HG03442 (cell line): ENCODE measurements at regions not wholly inside any gene's neighbourhood (a gene's known extent, or its start where the extent isn't known, plus 50 kb on each side); places are given as distances from the start of the nearest gene placed in this dataset.

ENCODE experiments used
- ATAC-seq: cut with Tn5 transposase; IDR thresholded peaks from one replicate; pipeline ENCODE4 v1.9.1; 2021; ENCODE audit warnings: mild to moderate bottlenecking, moderate library complexity; ENCODE audit not compliant: unreplicated experiment

- no peak for ATAC-seq
These were observed 379.4 kb downstream of the SPATA31D1 start for GRCh38 chr9:82367929-82368328.

DNA sequence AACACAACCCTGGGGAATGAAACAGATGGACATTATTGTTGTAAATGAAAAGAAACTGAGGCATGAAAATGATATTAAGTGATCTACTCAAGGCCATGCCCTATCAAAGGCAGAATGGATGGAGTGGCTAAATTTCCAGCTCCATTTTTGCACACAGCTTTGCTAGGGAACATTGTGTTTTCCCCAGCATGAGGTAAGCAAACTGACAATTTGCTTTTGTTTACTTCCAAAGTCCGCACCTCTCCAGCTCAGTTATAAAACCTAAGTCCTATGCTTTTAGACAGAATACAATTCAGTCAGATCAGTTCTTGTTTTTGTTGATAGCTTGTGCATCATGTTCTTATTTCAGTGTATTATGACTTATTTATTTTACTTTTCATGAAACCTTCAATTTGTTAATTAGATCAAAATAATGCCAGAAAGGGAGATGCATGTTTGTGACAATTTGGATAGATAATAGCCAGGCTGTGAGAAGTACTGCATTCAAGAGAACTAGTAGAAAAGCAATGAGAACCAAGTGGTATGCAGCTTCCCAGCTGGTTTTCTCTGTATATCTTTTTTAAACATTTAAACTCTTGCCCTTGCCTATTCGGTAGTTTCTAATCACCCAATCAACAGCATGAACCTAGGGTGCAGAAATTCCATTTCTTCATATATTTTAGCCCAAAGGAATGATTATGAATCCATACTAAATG is 380.8 kb downstream of the SPATA31D1 start:
- no peak for ATAC-seq

DNA sequence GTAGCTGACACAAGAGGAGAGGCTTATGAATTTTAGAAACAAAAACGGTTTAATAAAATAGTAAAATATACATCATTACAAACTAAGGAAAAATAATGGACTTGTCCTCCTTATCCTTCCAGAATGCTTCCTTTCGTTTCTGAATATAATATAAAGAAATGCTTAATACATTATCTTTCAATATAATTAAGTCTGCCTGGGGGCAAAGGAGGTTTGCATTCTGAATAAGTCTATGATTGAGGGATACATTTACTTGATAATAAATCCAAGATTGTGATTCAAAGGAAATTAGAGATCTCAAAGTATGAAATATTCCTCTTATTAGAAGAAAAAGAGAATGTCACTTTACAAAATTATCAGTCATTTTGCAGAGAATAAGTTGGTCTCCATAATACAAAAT is 386.5 kb downstream of the SPATA31D1 start:
- ATAC-seq = no peak

DNA sequence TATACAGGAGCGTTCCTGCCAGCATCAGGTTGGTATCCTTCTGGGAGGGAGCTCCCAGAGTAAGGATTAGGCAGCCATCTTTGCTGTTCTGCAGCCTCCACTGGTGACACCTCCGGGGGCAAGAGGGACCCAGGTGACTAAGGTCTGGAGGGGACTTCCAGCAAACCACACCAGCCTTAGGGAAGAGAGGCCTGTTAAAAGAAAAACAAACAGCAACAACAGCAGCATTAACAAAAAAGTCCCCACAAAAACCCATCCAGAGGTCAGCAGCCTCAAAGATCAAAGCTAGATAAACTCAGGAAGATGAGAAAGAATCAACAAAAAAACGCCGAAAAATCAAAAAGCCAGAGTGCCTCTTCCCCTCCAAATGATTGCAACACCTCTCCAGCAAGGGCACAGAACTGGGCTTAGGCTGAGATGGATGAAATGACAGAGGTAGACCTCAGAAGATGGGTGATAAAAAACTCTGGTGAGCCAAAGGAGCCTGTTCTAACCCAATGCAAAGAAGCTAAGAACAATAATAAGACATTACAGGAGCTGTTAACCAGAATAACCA is 388.2 kb downstream of the SPATA31D1 start:
- ATAC-seq = no peak

DNA sequence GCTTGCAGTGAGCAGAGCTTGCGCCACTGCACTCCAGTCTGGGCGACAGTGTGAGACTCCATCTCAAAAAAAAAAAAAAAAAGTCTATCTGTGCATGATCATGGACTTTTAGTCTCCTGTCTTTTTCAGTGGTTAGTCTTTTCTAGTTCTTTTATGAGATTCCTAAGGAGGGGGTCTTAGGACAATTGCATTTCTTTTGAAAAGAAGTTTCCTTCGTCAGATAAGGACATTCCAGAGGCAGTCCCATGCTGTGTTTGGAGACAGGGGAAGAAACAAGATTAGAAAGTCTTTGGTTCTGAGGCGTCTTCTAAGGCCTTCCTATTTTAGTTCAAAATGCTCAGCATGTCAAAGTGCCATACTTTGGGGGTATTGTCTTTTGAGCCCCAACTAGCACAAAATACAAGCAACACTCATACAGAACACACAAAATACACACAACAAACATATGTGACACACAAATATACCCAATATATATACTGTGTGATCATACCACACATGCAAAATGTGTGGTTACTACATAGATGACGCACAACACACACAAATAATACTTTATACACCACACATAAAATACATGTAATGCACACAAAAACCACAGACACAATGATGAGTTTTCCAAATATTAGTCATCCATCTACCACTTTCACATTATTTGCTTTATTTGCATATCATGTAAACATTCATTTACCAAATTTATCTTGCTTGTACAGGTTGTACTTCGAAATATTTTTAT is 394.5 kb downstream of the SPATA31D1 start:
- no peak for ATAC-seq

DNA sequence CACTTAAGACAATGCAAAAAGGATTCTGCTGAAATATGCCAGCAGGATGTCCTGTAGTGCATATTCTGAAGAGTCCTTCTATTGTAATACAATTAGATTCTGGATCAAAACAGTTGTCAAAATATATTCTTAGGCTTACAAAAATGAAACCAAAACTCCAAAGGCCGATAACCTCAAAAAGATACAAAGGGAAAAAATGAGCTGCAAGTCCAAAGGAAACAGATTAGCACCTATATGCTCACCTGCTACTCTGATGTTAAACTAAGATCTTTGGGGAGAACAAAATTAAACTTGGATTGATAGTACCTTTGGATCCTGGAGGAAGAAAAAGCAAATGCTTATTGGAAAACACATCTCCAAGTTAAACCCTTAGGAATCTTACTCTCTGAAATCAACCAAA is 397.1 kb downstream of the SPATA31D1 start:
- ATAC-seq = no peak

DNA sequence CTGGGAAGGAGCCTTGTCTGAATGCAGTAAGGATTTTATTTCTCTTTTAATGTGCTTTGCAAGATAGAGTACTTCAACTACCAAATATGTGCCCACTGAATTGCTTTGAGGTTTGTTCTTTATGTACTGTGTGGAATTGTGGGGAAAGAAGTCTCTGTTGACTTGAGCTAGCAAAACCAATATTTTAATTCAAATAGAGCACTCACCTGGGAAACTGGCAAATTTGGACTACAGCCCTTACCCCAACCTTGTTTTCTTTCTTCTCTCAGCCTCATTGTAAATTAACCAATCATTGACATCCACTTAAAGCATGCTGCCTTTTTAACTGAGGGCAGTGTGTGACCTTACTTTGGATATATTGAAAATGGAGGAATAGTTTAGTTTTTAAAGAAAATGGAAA is 409.0 kb downstream of the SPATA31D1 start:
- ATAC-seq = no peak

- ATAC-seq = no peak
These were observed 415.8 kb downstream of the SPATA31D1 start for GRCh38 chr9:82404196-82404870.

GRCh38 chr9:82404881-82405280 is 416.3 kb downstream of the SPATA31D1 start:
- ATAC-seq = no peak

DNA sequence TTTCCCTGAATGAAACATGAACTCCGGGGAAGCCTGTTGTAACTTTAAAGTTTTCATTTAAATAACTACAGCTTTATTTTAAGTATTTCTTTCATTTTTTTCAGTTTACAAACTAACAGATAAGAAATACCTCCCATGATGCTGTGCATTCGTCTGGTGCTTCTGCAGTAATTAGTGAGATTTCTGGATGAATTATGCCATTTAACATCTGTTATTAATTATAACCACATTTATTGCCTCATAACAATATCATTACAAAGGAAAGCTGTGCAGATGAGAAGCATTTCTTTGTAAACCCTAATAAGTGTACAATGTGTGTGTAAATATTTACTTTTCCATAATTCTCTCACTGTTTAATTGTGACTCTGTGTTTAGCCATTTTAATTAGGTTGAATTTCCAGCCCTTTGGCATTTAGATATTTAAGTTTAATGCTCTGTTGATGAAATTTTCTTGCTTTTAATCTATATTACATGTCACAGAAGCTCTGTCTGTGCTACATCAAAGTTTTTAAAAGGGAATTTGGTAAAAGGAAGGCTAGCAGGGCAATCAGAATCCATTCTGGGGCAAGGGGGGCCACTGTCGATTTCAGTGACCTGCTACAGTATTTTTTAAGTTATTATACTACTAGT is 418.0 kb downstream of the SPATA31D1 start:
- no peak for ATAC-seq

GRCh38 chr9:82410306-82410705 is 421.7 kb downstream of the SPATA31D1 start:
- ATAC-seq = peak; percentile 98

- ATAC-seq = peak; percentile 12
These were observed 422.3 kb downstream of the SPATA31D1 start for GRCh38 chr9:82410866-82411265.

GRCh38 chr9:82412586-82413305 is 424.2 kb downstream of the SPATA31D1 start:
- no peak for ATAC-seq

DNA sequence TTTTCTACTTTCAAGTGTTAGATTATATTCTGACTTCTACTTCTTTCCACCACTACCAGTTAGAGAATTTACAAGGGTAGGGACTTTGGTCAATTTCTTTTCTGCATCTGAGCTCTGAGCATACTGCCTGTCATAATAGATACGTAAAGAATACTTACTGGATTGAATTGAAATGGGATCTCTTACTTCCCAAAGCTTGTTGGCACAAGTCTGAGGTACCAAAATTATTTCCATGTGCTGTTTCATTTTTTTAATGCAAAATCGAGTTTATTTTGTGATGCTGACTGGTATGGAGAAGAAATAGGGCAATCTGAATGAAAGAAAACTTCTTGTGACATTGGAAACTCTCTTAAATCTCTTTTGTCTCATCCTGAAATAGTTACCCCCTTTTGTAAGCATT is 428.9 kb downstream of the SPATA31D1 start:
- ATAC-seq = no peak

GRCh38 chr9:82418334-82418733 is 429.8 kb downstream of the SPATA31D1 start:
- ATAC-seq = no peak

- ATAC-seq = no peak
These were observed 431.3 kb downstream of the SPATA31D1 start for GRCh38 chr9:82419696-82420486.

DNA sequence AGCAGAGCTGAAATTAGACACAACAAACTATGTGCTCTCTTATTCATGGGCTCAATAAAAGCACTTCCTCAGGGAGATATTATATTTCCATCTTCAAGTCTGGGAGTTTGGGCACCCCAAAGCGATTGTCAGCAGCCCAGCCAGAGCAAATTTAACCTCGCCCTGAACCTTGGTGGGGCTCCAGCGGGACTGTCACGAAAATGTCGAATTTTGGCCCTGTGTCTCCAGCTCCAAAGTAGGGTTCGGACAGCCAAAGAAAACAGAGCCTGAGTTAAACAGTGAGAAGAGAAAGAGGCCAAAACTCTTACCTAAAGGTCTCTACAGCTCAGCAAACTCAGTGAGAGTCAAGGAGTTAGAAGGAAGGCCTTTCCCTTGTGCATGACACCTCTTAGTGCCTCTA is 432.9 kb downstream of the SPATA31D1 start:
- no peak for ATAC-seq

- ATAC-seq = no peak
These were observed 435.1 kb downstream of the SPATA31D1 start for GRCh38 chr9:82423700-82424099.

- no peak for ATAC-seq
These were observed 436.1 kb downstream of the SPATA31D1 start for GRCh38 chr9:82424599-82425120.

DNA sequence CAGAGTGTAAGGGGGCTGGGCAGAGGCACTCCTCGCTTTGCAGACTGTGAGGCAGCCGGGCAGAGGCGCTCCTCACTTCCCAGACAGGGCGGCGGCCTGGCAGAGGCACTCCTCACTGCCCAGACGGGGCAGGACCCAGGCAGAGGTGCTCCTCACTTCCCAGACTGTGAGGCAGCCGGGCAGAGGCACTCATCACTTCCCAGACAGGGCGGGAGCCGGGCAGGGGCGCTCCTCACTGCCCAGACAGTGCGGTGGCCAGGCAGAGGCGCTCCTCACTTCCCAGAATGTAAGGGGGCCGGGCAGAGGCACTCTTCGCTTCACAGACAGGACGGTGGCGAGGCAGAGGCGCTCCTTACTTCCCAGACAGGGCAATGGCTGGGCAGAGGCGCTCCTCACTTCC is 442.5 kb downstream of the SPATA31D1 start:
- no peak for ATAC-seq
